NCI-H2196 (cell line): ENCODE measurements at regions not wholly inside any gene's neighbourhood (a gene's known extent, or its start where the extent isn't known, plus 50 kb on each side); places are given as distances from the start of the nearest gene placed in this dataset.
"Not testable (repeated sequence)": the region's sequence is repeated elsewhere in the genome, so short reads cannot be mapped to it uniquely, and the experiment has no call there.

Source experiments
- DNase-seq: peaks from one replicate; lab custom pipeline; 2025; ENCODE audit not compliant: unreplicated experiment; lab: John Stamatoyannopoulos, UW

DNA sequence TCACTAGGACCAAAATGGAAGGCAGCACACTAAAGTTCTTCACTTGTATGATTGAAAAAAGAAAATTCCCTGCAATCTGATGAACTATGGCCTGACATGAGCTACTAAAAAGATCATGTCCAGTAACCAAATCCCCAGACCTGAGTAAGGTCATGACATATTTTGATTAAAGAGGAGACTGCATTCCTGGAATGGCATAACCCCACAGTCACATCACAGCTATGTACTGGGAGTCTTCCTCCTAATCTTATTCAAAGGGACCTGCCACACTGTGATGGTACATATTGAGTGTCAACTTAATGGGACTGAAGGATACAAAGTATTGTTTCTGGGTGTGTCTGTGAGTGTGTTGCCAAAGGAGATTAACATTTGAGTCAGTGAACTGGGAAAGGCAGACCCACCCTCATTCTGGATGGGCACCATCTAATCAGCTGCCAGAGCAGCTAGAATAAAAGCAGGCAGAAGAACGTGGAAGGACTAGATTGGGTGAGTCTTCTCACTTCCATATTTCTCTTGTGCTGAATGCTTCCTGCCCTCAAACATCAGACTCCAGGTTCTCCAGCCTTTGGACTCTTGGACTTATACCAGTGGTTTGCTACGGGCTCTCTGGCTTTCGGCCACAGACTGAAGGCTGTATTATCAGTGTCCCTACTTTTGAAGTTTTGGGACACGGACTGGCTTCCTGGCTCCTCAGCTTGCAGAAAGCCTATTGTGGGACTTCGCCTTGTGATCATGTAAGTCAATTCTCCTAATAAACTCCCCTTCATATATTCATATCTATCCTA is 345.0 kb downstream of the TMEM38B start:
- DNase-seq = no peak

DNA sequence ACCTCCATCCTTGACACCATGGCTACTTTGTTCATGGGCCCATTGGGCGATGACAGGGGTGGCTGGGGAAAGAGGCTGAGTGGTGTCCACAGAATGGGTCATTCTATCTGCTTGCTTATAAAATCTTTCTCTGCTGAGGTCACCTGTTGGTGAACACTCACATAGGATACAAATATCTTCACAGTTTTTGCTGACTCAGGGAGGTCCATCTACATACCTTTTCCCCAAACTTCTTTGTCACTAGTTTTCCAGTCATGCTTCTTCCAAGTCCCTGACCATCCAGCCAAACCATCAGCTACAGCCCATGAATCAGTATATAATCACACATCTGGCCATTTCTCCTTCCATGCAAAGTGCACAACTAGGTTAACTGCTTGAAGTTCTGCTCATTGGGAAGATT is 347.6 kb downstream of the TMEM38B start:
- DNase-seq = not testable (repeated sequence)

DNA sequence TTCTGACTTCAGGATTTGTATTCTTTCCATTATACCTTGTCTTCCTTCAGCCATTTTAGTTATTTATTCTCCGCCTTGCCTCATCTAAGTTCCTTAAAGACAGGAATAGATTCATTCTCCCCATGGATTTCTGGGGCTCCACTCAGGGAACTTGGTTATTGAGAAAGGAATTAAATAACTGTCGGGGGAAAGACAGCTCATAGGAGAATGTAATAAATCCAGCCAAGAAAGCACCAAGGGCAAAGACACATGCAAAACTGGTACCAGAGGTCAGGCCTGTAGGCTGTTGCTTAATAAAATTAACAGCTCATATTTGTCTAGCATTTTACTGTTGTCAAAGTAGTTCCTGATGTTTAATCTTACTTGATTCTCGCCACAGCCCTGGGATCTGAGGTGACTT is 357.2 kb downstream of the TMEM38B start:
- no peak for DNase-seq

DNA sequence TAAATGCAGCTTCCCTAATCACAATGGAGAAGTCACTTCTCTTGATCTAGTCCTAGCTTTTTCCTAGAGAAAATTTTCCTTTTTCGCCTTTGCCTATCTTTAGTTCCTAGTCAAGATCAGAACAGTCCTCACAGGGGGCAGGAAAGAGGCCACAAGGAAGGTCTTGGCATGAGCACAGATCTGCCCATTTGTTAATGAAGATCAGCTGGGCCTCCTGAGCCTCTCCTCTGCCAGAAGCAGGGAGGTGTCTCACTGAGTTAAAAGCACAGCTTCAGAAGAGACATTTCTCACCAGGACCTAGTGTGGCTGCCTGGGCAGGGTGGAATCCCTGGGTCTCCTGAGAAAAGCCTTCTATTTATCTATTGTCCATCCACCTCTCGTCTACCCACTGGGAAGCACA is 357.8 kb downstream of the TMEM38B start:
- no peak for DNase-seq

DNA sequence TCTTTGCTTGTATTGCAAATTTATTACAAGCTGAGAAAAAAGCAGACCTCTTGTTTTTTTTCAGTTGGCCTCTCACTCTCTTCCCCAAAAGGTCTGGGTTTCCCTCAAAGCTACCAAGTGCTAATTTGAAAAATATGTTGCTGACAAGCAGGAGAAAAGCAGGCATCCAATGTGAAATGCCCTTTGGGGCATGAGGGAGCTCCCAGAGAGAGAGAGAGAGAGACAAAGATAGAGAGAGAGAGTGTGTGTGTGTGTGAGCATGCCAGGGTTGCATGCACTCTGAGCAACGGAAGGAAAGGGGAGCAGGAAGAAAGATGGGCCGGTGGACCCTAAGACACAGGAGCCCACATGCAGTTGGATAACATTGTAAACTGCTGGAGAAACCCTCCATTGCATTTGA is 358.4 kb downstream of the TMEM38B start:
- DNase-seq = no peak

DNA sequence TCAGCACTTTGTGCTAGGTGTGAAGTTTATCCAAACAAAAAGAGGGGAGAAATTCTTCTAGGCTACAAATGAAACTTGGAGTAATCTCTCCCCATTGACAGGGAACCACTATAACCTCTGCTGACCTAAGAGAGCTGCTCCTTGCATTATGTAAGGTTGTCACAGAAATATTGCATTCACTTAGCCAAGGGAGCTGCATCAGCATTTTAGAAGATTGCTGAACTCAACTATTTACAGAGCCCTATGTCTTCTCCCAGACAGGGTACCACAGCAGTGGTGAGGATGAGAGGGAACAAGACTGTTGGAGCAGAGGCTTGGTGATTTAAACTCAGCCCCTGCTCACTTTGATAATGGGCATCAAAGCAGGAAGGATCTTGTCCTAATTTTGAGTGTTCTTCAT is 362.0 kb downstream of the TMEM38B start:
- DNase-seq = no peak

DNA sequence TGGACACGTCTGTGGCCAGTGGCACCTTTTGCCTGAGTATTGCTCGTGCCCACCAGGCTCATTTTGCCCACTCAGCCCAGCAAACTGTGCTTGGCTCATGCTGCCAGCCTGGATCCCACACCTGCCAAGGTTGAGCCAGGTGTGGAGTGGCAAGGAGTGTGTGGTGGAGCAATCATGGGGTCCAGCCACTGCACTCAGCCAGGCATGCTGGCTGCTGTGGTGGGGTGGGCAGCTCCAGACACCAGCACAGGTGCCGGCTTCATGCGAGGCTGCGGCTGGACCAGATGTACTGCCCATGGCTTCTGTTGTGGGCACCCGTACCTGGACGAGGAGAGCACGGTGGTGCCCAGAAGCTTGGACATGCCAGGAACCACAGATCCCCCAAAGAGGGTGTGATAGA is 364.1 kb downstream of the TMEM38B start:
- DNase-seq = no peak

DNA sequence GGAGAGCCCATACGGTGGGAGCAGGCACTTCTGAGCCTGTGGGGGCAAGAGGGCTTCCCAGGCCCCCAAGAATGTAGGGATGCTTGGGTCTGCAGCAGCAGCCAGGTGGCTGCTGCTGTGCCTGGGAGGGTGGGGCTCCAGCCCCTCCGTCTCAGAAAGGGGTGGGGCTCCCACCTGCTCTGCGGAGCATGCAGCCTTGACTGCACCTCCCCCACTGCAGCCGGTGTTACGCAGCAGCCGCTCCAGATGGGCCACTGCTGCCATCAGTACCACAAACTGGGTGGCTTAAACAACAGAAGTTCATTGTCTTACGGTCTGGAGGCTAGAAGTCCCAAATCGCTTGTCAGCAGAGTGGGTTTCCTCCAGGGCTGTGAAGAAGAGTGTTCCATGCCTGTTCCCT is 365.5 kb downstream of the TMEM38B start:
- DNase-seq = no peak

DNA sequence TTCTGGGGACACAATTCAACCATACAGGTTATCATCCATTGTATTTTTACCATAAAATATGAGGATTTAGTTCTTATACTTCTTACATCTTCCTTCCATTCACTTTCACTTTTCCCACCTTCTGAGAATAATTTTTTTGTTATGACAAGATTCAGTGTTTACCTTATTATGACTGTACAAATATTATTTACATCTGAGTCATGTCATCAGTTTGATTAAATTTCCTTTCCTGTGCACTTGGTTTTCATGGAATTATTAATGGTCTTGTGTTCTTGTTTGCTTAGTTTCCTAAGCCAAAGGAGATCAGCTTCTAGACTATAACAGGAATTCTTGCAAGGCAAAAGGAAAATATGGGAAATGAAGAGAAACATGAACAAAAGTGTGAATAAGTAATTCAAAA is 366.5 kb downstream of the TMEM38B start:
- DNase-seq = no peak

DNA sequence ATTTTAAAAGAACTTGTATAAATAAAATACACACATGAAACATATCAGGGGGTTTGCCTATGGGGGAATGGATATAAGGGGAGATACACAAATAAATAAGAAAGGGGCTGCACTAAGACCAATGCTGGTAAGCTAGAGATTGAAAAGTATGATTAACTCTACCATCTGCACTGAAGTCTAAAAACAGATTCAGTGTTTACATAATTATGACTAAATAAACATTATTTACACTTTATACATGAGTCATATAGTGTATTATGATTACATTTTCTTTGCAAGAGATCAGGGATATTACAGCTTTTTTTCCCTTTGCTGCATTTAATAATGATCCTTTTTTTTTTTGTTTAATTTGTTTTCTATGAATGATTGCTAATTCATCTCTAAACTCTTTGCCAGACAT is 367.9 kb downstream of the TMEM38B start:
- DNase-seq = no peak

DNA sequence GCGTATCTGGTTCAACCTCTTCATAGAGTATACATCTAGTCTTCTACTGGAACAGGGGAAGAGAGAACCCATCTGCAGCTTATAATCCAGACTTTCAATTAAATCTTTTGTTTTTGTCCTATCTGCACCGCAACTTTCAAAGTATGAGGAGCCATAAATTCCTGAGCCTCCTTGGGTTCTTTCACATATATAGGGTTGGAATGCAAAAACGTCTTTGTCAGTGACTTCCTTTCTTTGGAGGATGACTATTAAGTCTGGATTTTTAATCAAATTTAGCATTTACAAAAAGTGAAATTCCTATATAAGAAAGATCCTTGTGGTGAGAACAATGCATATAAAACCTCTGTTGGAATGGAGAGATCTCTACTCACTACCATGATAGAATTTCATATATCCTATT is 370.8 kb downstream of the TMEM38B start:
- DNase-seq = no peak

DNA sequence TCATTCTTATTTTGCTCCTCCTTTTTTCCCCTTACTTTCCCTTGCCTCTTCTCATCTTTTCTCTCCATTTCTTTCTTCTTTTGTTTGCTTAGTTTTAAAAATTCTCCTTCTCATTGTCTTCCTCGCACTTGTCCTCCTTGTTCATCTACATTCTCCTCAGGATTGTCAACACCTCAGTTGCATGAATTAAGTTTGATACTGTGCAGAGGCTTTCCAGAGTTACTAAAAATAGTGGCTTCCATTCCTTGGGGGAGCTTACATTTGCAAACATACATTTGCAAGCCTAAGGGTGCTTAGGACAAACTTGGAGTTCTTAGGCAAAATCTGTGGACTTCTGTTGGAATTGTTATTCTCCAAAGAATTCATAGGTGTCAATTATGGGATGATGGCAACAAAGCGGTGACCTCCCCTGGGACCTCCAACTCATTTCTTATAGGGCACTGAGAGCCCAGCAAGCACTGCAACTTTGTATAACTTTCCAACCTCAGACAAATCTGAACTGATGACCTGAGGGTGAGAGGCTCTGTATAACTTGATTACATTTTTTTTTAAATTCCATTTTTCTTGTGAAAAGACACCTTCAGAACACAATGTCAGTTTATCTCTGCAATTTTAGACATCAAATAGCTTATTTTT is 371.4 kb downstream of the TMEM38B start:
- DNase-seq = no peak

DNA sequence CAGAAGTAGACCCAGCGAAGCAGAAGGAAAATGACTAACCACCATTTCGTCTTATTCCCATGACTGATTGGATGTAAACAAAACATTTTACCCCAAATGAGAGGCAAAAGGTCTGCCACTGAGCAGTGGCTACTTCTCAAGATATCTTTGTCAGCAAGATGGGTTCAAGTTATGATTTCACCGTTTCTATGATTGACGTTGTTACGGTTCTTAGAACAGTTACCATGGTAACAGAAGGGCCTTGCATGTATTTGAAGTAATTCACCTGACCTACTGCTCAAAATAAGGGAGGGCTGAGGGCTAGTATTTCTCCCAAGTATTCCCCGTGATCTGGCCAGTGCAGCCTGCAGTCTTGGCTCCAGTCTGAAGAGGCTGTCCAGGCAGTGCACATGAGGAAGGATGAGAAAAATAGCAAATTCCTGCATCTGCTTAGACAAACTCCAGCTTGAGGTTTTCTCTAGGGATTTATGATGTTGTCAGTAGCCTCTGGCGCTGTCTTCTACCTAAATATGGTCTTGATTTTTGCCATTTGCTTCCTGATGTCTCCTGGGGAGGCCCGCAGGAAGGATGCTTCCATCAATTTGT is 372.7 kb downstream of the TMEM38B start:
- no peak for DNase-seq

DNA sequence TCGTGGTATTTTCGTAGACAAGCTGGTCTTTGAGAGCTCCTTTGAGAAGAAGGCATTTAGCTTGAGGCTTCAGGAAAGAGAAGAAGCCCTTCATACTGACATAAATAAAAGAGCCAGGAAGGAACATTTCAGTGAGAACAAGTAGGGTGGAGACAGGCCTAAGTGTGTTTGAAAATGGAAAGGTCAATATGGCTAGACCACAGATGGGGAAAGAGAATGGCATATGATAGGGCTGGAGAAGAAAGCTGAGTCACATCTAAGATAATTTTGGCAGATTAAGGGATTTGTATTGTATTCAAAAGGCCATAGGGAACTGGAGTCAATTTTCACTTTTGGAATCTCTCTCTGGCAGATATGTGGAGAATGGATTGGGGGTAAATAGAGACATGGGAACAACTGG is 374.9 kb downstream of the TMEM38B start:
- no peak for DNase-seq

DNA sequence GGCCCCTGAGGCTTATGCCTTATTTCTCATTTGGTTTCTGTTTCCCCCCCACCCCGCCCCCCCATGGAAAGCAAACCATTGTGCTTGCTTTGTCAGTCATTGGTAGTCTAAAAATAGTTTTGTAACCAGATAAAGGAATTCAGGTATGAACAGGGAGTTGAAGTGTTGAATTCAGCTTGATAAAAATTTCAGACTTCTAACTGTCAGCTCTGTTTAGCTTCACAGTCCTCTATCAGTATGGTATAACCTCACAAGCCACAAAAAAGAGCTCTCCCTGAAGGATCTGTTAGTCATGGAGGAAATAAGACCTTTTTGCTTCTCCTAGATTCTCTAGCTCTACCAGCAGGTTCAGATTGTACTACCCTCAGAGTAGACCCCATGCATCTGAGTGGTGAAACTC is 378.1 kb downstream of the TMEM38B start:
- no peak for DNase-seq

DNA sequence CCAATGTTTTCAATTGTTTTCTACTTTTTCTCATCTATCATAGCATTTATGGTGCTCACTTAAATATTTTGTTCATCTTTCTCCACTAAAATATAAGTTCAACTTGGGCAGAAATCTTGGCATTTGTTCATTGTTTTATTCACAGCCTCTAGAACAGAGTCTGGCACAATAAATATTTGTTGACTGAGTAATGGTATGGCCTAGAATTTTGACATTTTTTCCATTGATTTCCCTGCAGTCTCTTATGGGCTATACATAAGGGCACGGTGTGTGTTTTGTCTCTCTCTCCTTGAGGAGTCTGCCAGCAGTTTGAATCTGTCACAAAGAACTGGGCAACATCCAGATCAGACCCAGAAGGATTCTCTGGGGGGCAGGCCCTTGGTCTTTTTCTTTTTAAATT is 379.7 kb downstream of the TMEM38B start:
- no peak for DNase-seq

DNA sequence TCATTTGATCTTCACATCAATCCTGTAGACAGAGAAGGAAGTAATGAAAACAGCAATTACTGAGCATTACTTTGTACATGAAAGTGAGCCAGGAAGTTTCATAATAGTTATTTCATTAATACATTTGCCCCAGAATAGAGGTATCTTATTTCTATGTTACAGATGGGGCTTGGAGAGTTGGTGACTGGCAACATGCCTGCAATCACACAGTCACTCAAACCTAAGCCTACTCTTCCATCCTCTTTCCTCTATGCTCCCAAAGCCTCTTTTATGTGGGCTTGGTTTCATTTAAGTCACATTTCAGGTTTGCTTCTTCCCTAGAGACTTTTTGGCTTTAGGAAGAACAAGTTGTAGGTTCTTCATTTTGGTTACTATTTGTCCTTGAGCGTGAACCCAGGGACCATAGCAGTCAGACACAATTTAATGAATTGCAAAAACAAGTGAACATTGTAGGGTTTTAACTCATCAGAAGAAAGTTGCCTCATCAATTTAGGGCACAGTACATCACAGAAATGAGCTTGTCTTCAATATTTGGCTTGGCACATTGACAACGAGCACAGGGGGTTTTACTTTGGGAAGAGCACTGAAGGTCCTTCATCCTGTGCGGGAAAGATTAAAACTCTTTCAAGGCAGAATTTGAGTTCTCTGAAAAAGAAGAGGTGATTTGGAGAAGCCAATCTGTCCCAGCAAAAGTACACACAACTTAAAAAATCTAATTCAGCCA is 381.1 kb downstream of the TMEM38B start:
- DNase-seq = no peak

DNA sequence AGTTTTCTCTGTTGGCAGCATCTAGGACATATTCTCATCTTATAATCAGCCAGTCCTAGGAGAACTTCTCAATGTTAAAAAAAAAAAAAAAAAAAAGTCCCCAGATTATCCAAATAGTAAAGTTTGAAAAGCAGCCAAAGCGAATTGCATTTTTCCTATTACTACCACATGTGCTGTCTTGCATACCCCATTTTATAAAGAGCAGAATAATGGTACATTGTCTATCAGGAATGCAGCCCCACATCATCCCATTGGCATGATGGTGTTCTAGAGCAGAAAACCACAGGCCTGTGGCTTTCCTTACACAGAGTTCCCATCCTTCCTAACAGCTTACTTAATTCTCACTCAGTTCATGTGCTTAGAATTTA is 381.6 kb downstream of the TMEM38B start:
- DNase-seq = no peak

DNA sequence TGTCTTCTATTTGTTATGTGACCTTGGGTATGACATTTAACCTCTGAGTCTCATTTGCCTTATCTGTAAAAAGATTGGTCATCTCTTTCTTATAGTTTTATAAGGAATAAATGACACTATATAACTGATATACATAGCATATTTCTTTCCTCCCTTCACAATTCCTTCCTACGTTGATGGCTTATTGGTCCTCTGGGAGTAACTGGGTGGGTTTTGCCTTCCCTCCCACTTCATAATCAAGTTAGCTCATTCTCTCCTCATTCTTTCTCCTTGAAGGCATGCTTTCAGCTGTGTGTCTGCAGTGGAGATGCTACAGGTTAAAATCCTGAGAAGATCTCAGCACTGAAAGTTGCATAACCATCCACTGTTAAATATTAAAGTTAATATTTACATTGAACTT is 382.4 kb downstream of the TMEM38B start:
- DNase-seq = no peak

DNA sequence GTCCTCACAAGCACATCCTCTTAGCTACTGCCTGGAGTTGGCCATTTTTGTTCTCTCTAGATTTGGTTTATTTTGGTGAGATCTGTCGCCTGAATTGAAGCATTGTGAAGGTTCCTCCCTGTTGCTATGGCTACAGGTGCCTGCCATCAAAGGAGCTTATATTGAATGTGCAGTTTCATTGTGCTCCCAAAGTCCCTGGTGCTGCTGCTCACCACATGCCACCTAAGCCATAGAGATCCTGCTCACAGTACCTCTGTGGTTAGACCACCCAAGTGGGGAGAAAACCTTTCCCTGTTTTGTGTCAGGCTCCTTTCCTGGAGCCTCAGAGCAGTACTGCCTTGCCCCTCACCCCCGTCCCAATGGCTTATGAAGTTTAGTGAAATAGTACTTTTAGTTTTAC is 383.4 kb downstream of the TMEM38B start:
- no peak for DNase-seq

DNA sequence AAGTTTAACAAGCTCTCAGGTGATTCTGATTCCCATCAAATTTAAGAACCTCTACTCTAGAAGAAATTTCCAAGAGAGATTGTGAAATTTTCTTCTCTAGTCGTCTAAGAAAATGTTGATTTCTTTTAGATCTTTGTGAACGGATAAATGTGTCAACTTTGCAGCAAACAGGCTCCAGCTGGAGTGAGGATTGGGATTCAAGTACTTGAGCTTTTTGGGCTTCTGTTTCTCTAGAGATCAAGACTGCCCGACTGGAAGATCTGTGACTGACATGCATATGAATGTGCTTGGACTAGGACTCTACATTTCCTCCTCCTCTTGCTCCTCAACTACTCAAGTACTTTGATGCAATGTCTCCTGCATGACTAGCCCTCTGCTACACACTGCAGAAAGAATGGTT is 388.3 kb downstream of the TMEM38B start:
- no peak for DNase-seq

DNA sequence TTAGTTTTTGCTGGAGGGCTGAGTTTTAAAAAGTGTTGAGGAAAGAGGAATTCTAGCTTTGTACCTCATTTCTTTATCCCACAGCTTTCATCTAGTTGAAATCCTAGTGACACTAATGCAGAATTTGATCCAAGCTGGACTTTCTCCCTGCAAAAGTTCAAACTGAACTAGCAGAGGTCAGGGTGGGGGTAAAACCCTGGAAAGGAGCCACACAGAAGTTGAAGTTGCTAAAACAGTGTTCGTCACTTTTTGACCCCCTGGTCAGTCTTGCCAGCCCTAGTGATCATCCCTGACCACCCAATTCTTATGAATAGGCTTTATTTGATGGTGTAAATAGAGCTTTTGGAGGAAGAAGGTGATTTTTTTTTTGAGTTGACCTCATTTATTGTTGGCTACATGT is 390.4 kb downstream of the TMEM38B start:
- no peak for DNase-seq
